ENCODE measurements at regions not wholly inside any gene's neighbourhood (a gene's known extent, or its start where the extent isn't known, plus 50 kb on each side); places are given as distances from the start of the nearest gene placed in this dataset.

GRCh38 chr6:85016726-85017125, 252.3 kb upstream of the TBX18 start:
- H3K9me1 ChIP-seq (ENCODE audit: control insufficient read depth, insufficient read depth, low read length) = no peaks in the 10 kb centered on the region
- no peak for DNase-seq (ENCODE audit: extremely low read depth in 1 of 4, low spot score in 3 of 4)
- intact Hi-C loops (cut with micrococcal nuclease) = loop anchor here (5.0 kb wide), 1 partner anchor 111 kb away; no protein-coding TSS in a partner anchor
- TF ChIP-seq CXXC5 (CRISPR knock-in tag; IDR thresholded peaks at IDR 0.05) (no peak), ZNF3 (CRISPR knock-in tag; IDR thresholded peaks at IDR 0.05) (no peak), KHSRP (IDR thresholded peaks at IDR 0.05) (no peak), GATAD2A (IDR thresholded peaks at IDR 0.05) (no peak), THAP7 (CRISPR knock-in tag; IDR thresholded peaks at IDR 0.05) (no peak)
- H2AFZ ChIP-seq (ENCODE audit: low read depth, low read length) = no peak overlapping the region
- H3K79me2 ChIP-seq (ENCODE audit: control insufficient read depth, insufficient read depth, low read length) = no peaks in the 10 kb centered on the region
- in situ Hi-C loops (cut with MboI) = no loop called here
- H3K9ac ChIP-seq (ENCODE audit: insufficient read depth in 1 of 2, low read depth in 2 of 2, low read length in 2 of 2) = no peak overlapping the region
- H3K4me1 ChIP-seq (replicated peaks in 1 of 2; ENCODE audit: control insufficient read depth in 2 of 2, insufficient read depth in 2 of 2, low read length in 2 of 2) = no peaks in the 10 kb centered on the region
- ChIA-PET CTCF (ENCODE audit: low intra/inter-chr PET ratio) (no interaction called here), POLR2A (interaction anchor here (0.5 kb wide), 1 partner anchor 38 kb away, joined by 3 read pairs; no protein-coding TSS in a partner anchor)
- no peaks in the 10 kb centered on the region for H3K27me3 ChIP-seq (ENCODE audit: control insufficient read depth in 2 of 2, insufficient read depth in 2 of 2, low read length in 2 of 2)
- no peak for FAIRE-seq
- H3K27ac ChIP-seq (ENCODE audit: extremely low read depth, low read depth, low read length) = no peak overlapping the region
- H3K36me3 ChIP-seq (ENCODE audit: control insufficient read depth, insufficient read depth, low read length) = no peaks in the 10 kb centered on the region
- ATAC-seq = no peak
- H3K4me2 ChIP-seq (ENCODE audit: insufficient read depth, low read length) = no peak overlapping the region
- no peak overlapping the region for H3K4me3 ChIP-seq
- no peaks in the 10 kb centered on the region for H4K20me1 ChIP-seq (replicated peaks; ENCODE audit: control insufficient read depth, insufficient read depth, low read length)
- no TSS peak for BruUV-seq (replicated peaks)
- no peaks in the 10 kb centered on the region for H3K9me3 ChIP-seq (replicated peaks; ENCODE audit: control insufficient read depth, insufficient read depth, low read depth, low read length)
- WGBS (ENCODE audit: insufficient coverage, low coverage, missing lambda C conversion rate) = 0% methylated on average over 1 of the region's 1 CpG

GRCh38 chr6:85015396-85015990, 251.1 kb upstream of the TBX18 start:
- H3K9ac ChIP-seq (ENCODE audit: insufficient read depth in 1 of 2, low read depth in 2 of 2, low read length in 2 of 2) = no peak overlapping the region
- H4K20me1 ChIP-seq (replicated peaks; ENCODE audit: control insufficient read depth, insufficient read depth, low read length) = no peaks in the 10 kb centered on the region
- DNase-seq (ENCODE audit: extremely low read depth in 1 of 4, low spot score in 3 of 4) (peak; percentile 45 to 75 (median 56)), FAIRE-seq (peak; percentile 85), ATAC-seq (peak; percentile 100)
- no peaks in the 10 kb centered on the region for H3K4me1 ChIP-seq (replicated peaks in 1 of 2; ENCODE audit: control insufficient read depth in 2 of 2, insufficient read depth in 2 of 2, low read length in 2 of 2)
- no peak overlapping the region for H3K4me3 ChIP-seq
- H3K79me2 ChIP-seq (ENCODE audit: control insufficient read depth, insufficient read depth, low read length) = no peaks in the 10 kb centered on the region
- H3K36me3 ChIP-seq (ENCODE audit: control insufficient read depth, insufficient read depth, low read length) = no peaks in the 10 kb centered on the region
- intact Hi-C loops (cut with micrococcal nuclease) = loop anchor here (2.0 to 5.0 kb wide), 2 partner anchors 112 to 593 kb away; no protein-coding TSS in a partner anchor
- CTCF ChIA-PET (ENCODE audit: low intra/inter-chr PET ratio) = no interaction called here
- no TSS peak for BruUV-seq (replicated peaks)
- H2AFZ ChIP-seq (ENCODE audit: low read depth, low read length) = no peak overlapping the region
- H3K27ac ChIP-seq (ENCODE audit: extremely low read depth, low read depth, low read length) = no peak overlapping the region
- no peaks in the 10 kb centered on the region for H3K27me3 ChIP-seq (ENCODE audit: control insufficient read depth in 2 of 2, insufficient read depth in 2 of 2, low read length in 2 of 2)
- under 1% methylated on average over 12 of the region's 12 CpGs for WGBS (ENCODE audit: insufficient coverage, low coverage, missing lambda C conversion rate)
- POLR2A ChIA-PET = no interaction called here
- no peak overlapping the region for H3K4me2 ChIP-seq (ENCODE audit: insufficient read depth, low read length)
- in situ Hi-C loops (cut with MboI) = no loop called here
- H3K9me1 ChIP-seq (ENCODE audit: control insufficient read depth, insufficient read depth, low read length) = no peaks in the 10 kb centered on the region
- H3K9me3 ChIP-seq (replicated peaks; ENCODE audit: control insufficient read depth, insufficient read depth, low read depth, low read length) = no peaks in the 10 kb centered on the region
- TF ChIP-seq CSDE1 (IDR thresholded peaks at IDR 0.05) = no peak
- no peak for TF ChIP-seq ZNF584 (CRISPR knock-in tag; IDR thresholded peaks at IDR 0.05; ENCODE audit: low read depth)
- TF ChIP-seq ATF2 (CRISPR knock-in tag; IDR thresholded peaks at IDR 0.05) = no peak
- no peak for TF ChIP-seq LCOR (CRISPR knock-in tag; IDR thresholded peaks at IDR 0.05)
- no peak for TF ChIP-seq CGGBP1 (CRISPR knock-in tag; IDR thresholded peaks at IDR 0.05)
- no peak for TF ChIP-seq ZNF124 (CRISPR knock-in tag; IDR thresholded peaks at IDR 0.05)
- TF ChIP-seq SMC3 (conservative IDR thresholded peaks at IDR 0.05; ENCODE audit: insufficient read depth, low read depth, low read length) = peak; percentile 75
- no peak for TF ChIP-seq NFYB (IDR thresholded peaks at IDR 0.05; ENCODE audit: extremely low read depth, insufficient read length)
- TF ChIP-seq PCBP1 (IDR thresholded peaks at IDR 0.05; ENCODE audit: low read depth, low read length, poor library complexity, severe bottlenecking) = no peak
- TF ChIP-seq KLF13 (tag; IDR thresholded peaks at IDR 0.05; ENCODE audit: borderline replicate concordance, low read depth) = no peak

Data from K562 (cell line).